G401.6 (cell line): ENCODE measurements at regions not wholly inside any gene's neighbourhood (a gene's known extent, or its start where the extent isn't known, plus 50 kb on each side); places are given as distances from the start of the nearest gene placed in this dataset.
"Not testable (repeated sequence)": the region's sequence is repeated elsewhere in the genome, so short reads cannot be mapped to it uniquely, and the experiment has no call there.

Experiments
- FAIRE-seq: peaks from 2 replicates; lab custom pipeline; 2012; peaks lifted over from hg19 to GRCh38; lab: Jason Lieb, UNC

- no peak for FAIRE-seq
Measured at GRCh38 chr18:43341014-43341413, 63.7 kb upstream of the SYT4 start.

GRCh38 chr18:43350176-43350575, 72.9 kb upstream of the SYT4 start:
- FAIRE-seq: no peak

GRCh38 chr18:43364535-43364934, 87.2 kb upstream of the SYT4 start:
- no peak for FAIRE-seq

GRCh38 chr18:43367895-43368294, 90.6 kb upstream of the SYT4 start:
- FAIRE-seq: no peak

- FAIRE-seq: not testable (repeated sequence)
Measured at GRCh38 chr18:43369311-43369710, 92.0 kb upstream of the SYT4 start.

GRCh38 chr18:43372773-43373172, 95.5 kb upstream of the SYT4 start:
- no peak for FAIRE-seq

- FAIRE-seq: no peak
Measured at GRCh38 chr18:43380104-43380672, 102.9 kb upstream of the SYT4 start.

GRCh38 chr18:43382641-43383403, 105.5 kb upstream of the SYT4 start:
- no peak for FAIRE-seq

GRCh38 chr18:43389163-43389562, 111.9 kb upstream of the SYT4 start:
- no peak for FAIRE-seq

GRCh38 chr18:43392168-43392567, 114.9 kb upstream of the SYT4 start:
- no peak for FAIRE-seq

- no peak for FAIRE-seq
Measured at GRCh38 chr18:43393174-43393573, 115.9 kb upstream of the SYT4 start.

- FAIRE-seq: no peak
Measured at GRCh38 chr18:43396266-43396665, 119.0 kb upstream of the SYT4 start.

GRCh38 chr18:43398601-43399000, 121.3 kb upstream of the SYT4 start:
- no peak for FAIRE-seq

GRCh38 chr18:43405097-43405496, 127.8 kb upstream of the SYT4 start:
- FAIRE-seq: no peak

- FAIRE-seq: no peak
Measured at GRCh38 chr18:43414006-43414405, 136.7 kb upstream of the SYT4 start.

GRCh38 chr18:43420091-43420490, 142.8 kb upstream of the SYT4 start:
- FAIRE-seq: no peak

GRCh38 chr18:43420950-43421349, 143.7 kb upstream of the SYT4 start:
- FAIRE-seq: no peak

GRCh38 chr18:43422518-43422917, 145.2 kb upstream of the SYT4 start:
- FAIRE-seq: no peak

- FAIRE-seq: no peak
Measured at GRCh38 chr18:43435851-43436250, 158.6 kb upstream of the SYT4 start.

GRCh38 chr18:43442131-43442530, 164.8 kb upstream of the SYT4 start:
- no peak for FAIRE-seq

GRCh38 chr18:43442571-43442970, 165.3 kb upstream of the SYT4 start:
- FAIRE-seq: no peak

GRCh38 chr18:43465483-43465882, 188.2 kb upstream of the SYT4 start:
- no peak for FAIRE-seq

GRCh38 chr18:43471873-43472272, 194.6 kb upstream of the SYT4 start:
- no peak for FAIRE-seq

- FAIRE-seq: no peak
Measured at GRCh38 chr18:43481069-43481468, 203.8 kb upstream of the SYT4 start.
